A204.1 (cell line): ENCODE measurements at regions not wholly inside any gene's neighbourhood (a gene's known extent, or its start where the extent isn't known, plus 50 kb on each side); places are given as distances from the start of the nearest gene placed in this dataset.

Source experiments
- FAIRE-seq: peaks from 2 replicates; lab custom pipeline; 2012; peaks lifted over from hg19 to GRCh38; lab: Jason Lieb, UNC

GRCh38 chr19:31402529-31403316, 53.5 kb upstream of the TSHZ3 start:
- FAIRE-seq = no peak

DNA sequence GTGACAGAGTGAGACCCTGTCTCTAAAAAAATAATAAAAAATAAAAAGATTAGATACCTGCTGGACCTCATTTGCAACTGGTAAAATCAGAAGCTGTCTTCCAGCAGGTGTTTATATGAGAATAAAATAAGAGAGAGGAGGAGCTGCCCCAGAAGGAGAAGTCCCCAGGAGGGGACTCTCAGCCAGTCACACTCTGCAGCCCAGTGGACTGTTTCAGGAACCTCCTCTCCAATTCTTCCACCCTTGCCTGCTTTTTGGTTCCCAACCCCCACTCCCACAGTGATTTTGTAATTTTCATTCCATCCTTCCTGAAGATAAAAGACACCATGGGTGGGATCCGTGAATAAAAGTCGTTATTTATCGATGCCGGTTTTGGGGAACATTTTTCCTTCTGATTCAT, 56.9 kb upstream of the TSHZ3 start:
- no peak for FAIRE-seq

GRCh38 chr19:31408460-31409124, 59.4 kb upstream of the TSHZ3 start:
- FAIRE-seq = no peak

- no peak for FAIRE-seq
Measured at GRCh38 chr19:31413353-31413752, 64.1 kb upstream of the TSHZ3 start.

GRCh38 chr19:31415322-31415721, 66.1 kb upstream of the TSHZ3 start:
- FAIRE-seq = no peak

DNA sequence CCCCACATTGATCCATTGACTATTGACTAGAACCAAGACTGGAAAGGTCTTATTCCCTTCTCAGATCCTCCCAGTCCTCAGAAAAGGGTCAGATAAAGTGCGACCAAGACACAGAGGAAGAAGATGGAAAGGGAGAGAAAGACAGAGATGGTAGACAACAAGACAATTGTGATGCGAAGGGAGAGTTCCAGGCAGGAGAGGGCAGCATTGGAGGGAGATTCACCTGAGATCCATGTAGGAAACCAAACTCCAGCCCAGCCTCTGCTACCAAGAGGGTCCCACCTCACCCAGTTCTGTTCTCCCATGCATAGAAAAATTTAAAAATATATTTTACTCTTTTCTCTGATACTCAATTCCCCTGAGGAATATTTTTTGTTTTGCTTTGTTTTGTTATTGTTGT, 67.3 kb upstream of the TSHZ3 start:
- no peak for FAIRE-seq

DNA sequence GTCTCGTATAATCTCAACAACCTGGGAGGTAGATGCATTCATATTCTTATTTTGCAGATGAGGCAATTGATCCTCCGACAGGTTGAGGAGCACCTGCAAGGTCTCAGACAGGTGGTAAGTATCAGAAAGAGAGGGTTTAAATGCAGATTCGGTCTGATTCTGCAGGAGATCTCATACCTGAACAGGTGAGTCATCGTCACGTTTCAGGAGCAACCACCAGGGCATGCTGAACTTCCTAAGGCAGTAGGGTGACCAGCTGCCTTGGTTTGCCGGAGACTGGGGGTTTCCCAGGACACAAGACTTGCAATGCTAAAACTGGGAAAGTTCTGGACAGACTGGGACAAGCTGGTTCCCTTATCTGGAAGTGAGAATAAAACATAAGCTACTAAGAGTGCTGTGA, 68.8 kb upstream of the TSHZ3 start:
- FAIRE-seq = no peak

DNA sequence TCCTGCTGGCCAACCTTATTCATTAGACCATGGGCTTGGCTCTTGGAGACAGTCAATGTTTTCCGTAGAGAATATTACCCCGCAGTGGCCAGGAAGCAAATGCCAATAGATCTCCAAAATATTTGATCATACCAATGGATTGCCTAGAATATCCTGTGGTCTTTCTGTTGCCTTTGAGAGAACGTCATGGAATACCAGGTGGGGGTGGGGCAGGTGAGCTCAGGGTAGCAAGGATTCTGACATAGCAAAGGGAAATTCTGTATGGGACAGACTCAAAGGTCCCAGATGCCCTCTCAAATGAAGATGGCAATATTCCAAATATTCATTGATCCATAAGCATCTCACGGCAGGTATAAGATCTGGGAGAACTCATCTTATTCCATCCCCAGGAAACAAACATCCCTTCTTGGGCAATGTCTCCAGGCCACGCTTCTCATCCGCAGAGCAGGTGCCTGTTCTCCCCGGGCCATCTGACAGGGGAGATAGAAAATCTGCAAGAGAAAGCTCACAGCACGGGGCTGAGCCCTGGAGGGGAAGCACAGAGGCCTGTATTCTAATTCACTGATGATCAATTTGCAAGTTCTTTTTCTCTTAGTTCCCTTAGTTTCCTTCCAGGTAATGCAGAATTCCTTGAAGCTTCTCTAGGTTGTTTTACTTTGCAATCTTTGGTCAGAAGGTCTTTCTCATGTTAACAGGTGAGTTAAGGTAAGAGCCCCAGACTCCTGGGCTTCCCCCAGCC, 69.6 kb upstream of the TSHZ3 start:
- FAIRE-seq = no peak

DNA sequence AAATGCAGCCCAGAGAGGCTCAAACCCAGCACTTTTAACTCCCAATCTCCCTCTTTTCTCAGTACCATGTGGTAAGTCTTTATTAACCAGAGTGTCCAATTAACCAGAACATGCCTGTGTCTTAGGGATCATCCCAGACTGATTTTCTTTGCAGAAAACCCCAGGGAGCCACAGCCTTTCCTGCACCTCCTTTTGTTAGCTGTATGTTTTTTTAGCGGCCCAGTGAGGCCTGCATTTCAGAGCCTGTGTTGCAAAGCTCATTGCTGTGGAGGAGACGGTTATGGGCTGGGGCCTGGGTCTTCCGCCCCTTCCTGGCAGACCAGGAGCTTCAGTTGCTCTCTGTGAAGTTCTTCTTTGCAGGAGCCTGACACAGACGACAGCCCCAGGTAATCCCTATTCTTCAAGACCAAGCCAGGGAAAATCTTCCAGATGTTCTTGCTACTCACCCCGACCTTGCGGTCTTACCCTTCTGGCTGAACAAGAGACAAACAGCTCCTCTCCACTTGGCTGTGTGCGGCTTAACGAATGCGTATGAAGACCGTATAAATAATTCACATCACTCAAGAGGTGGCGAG, 70.7 kb upstream of the TSHZ3 start:
- no peak for FAIRE-seq

DNA sequence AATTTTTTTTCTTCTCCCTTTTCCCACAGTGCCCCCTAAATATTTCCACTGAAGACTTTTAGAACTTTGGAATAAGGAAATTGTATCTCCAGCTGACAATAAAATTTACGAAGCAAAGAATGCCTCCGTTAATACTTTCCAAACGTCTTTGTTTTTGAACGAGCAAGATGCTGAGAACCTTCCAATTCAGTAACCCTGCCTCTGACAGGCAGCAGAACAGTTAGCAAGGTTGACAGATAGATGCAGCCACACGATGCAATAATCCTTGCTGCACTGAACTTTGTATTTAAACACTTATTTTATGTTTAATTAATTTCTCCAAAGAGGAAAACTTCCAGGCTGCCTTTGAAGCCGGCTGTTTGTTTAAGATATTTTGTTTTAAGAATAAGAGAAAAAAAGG, 71.8 kb upstream of the TSHZ3 start:
- FAIRE-seq = no peak

- no peak for FAIRE-seq
Measured at GRCh38 chr19:31421856-31422255, 72.6 kb upstream of the TSHZ3 start.

- no peak for FAIRE-seq
Measured at GRCh38 chr19:31423896-31424295, 74.7 kb upstream of the TSHZ3 start.

- no peak for FAIRE-seq
Measured at GRCh38 chr19:31424861-31425620, 75.8 kb upstream of the TSHZ3 start.

- FAIRE-seq = no peak
Measured at GRCh38 chr19:31427857-31428256, 78.6 kb upstream of the TSHZ3 start.

- no peak for FAIRE-seq
Measured at GRCh38 chr19:31430381-31430780, 81.1 kb upstream of the TSHZ3 start.

GRCh38 chr19:31432201-31432810, 83.1 kb upstream of the TSHZ3 start:
- FAIRE-seq = no peak

DNA sequence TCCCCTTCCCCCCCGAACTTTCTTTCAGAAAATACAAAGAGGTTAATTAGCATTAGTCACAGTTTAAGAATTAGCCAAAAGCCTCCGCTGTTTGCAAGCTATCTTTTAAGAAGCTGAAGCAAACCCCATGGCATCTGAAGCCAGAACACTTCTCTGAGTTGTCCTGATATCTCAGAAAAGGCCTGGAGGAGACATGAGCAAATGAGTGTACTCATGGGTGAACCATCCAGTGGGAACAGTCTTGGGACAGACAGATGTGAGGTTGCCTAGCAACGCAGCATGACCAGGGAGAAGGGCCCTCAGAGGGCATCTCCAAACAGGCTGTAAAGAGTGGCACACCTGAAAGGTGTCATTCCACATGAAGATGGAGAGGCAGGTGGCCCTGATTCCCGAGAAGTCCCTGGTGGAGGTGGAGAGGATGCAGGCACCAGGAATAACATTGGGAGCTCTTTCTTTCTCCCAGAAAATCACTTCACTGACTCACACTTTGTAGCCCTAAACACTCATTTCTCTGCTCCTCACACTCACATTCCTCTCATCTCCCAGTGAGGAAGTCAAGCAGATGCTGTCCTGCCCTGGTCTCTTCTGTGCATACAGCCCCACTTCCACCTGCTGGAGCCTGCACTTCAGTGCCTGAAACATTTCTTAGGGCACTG, 87.0 kb upstream of the TSHZ3 start:
- no peak for FAIRE-seq

DNA sequence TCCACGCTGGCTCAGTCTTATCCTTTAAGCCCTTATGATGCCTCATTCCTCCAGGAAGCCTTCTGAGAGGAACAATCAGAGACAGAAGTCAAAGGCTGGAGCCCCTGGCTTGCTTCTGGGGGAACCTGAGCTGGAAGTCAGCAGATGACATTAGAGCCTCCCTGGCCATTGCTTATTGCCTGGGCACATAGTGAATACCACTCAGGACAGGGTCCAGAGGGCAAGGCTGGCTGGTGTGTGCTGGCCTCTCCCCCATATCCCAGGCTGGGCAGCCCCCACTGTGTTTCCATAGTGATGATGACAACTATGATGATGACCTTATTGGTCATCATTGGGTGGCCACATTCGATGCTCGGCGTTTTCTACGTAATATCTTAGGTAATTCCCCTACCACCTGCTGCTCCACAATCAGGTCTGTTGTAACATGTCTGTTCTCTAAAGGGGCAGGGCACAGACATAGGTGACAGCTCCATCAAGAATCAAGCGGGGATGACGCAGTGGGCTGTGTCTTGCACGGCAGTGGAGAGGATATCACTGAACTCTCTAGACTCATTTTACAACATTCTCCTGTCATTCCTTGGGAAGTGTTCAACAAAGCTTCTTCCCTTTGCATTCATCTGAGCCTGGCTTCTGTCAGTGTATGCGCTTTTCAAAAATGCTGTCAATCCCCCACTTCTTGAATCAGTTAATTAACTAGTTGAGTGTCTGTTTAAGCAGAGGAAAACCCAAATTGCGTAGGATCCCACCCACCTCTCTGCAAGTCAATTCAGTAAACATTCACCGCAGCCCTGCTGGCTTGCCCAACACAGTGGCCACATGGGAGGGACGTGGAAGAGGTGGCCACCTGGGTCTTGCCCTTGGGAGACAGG, 89.4 kb upstream of the TSHZ3 start:
- FAIRE-seq = no peak

DNA sequence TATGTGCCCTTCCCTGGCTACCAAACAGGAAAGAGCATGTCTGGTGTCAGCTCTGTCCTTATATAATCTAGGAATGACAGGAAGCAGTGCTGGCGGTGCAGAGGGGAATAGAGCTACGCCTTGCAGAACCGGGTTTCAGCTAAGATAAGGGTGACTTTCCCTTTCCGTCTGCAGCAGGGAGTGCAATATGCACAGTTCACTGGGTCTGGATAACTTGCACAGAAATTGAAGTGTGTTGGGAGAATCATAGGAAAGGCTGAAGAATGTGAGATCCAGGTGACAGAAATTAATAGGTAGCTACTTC, 90.0 kb upstream of the TSHZ3 start:
- no peak for FAIRE-seq

DNA sequence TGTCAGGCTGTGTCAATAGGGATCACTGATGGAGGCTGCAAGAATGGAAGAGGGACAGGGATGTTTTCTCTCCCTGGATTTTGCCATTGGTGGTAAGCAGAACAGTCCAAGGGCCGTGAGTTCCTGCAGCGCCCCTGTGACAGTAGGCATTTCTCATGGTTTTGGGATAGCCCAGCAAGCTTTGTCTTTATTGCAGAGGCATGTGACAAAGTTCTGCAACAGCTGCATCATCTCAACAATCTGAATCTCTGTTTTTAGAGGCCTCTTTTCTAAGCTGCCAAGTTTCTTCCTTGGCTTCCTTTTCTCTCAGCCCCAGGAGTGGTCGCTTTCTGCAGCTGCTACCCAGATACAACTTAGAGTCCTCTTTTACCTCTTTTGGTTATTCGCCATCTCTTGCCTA, 95.7 kb upstream of the TSHZ3 start:
- FAIRE-seq = no peak

GRCh38 chr19:31445406-31445805, 96.2 kb upstream of the TSHZ3 start:
- FAIRE-seq = no peak
